ENCODE measurements at regions not wholly inside any gene's neighbourhood (a gene's known extent, or its start where the extent isn't known, plus 50 kb on each side); places are given as distances from the start of the nearest gene placed in this dataset.

DNA sequence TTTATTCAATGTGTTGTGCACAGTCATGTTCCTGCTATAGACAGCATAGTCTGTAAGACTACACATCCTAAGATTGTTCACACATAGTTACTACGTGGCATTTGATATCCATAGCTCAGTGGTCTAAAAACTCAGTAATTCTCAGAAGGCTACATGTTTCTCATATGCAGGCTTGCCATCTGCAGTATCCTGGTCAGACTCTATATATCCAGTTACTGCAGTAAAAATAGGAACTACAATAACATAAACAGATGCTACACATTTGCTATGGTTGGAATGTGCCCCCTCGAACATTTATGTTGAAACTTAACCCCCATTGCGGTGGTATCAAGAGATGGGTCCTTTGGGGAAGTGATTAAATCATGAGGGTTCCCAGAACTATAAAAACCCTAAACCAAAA lies 1377.8 kb upstream of the LRRTM3 start:
- Histone ChIP-seq H3K9me3 (ENCODE audit: insufficient read depth, low read length) (no peaks in the 10 kb centered on the region), H3K4me3 (ENCODE audit: insufficient read length, low read depth) (no peak overlapping the region), H3K36me3 (ENCODE audit: insufficient read depth, insufficient read length, low read length) (no peaks in the 10 kb centered on the region), H3K4me1 (ENCODE audit: insufficient read depth, insufficient read length) (no peaks in the 10 kb centered on the region), H3K9ac (ENCODE audit: insufficient read length, low read depth) (no peak overlapping the region), H3K27me3 (ENCODE audit: insufficient read depth, insufficient read length) (no peaks in the 10 kb centered on the region)
- TF ChIP-seq ZNF274 (IDR thresholded peaks at IDR 0.05; ENCODE audit: low read depth, low read length) (no peak), SUZ12 (IDR thresholded peaks at IDR 0.05; ENCODE audit: extremely low read depth, insufficient read depth, insufficient read length) (no peak), YY1 (IDR thresholded peaks at IDR 0.05; ENCODE audit: insufficient read depth, insufficient read length) (no peak)
- DNase-seq (ENCODE audit: low read depth, low spot score), result no peak

DNA sequence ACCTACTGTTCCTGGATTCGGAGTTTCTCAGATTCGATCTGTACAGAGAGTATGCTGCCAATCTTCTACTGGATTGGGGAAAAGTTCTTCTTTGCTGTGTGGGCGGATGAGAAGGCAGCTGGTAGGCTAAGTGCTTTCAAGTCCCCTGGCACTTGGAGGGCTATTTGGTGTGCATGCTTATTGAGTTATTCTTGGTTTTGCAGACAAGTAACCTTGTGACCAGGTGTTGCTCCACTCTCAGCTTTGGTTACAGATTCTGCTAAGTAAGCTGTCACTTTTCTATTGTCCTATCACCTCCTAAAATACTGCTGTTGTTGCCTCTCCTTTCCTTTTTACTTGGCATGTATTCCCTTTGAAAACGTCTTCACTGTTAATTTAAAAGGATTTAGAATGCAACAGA lies 1375.1 kb upstream of the LRRTM3 start:
- Histone ChIP-seq H3K4me1 (ENCODE audit: insufficient read depth, insufficient read length) (no peaks in the 10 kb centered on the region), H3K4me3 (ENCODE audit: insufficient read length, low read depth) (no peak overlapping the region), H3K36me3 (ENCODE audit: insufficient read depth, insufficient read length, low read length) (no peaks in the 10 kb centered on the region), H3K9ac (ENCODE audit: insufficient read length, low read depth) (no peak overlapping the region), H3K27me3 (ENCODE audit: insufficient read depth, insufficient read length) (no peaks in the 10 kb centered on the region), H3K9me3 (ENCODE audit: insufficient read depth, low read length) (no peaks in the 10 kb centered on the region)
- no peak for DNase-seq (ENCODE audit: low read depth, low spot score)
- no peak for TF ChIP-seq ZNF274 (IDR thresholded peaks at IDR 0.05; ENCODE audit: low read depth, low read length)
- no peak for TF ChIP-seq SUZ12 (IDR thresholded peaks at IDR 0.05; ENCODE audit: extremely low read depth, insufficient read depth, insufficient read length)
- TF ChIP-seq YY1 (IDR thresholded peaks at IDR 0.05; ENCODE audit: insufficient read depth, insufficient read length), result no peak

DNA sequence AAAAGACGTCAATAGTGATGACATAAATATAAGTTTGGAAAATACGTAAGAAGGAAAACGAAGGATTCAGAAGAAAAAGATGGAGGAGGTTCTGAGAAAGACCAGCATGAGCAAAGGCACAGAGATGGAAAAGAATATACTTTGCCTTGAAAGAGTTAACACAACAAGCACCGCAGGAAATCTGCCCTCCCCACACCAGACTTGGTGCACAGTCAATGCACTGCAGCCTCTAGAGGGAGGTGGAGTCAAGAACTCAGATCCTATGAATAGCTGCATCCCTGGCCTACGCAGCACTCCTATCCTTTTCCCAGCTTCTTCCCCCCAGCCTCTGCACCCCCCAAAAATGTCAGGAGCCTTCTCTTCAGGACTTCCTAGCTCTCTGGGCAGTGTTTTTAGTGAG lies 1370.6 kb upstream of the LRRTM3 start:
- no peaks in the 10 kb centered on the region for H3K4me1 ChIP-seq (ENCODE audit: insufficient read depth, insufficient read length)
- H3K27me3 ChIP-seq (ENCODE audit: insufficient read depth, insufficient read length), result no peaks in the 10 kb centered on the region
- no peak for DNase-seq (ENCODE audit: low read depth, low spot score)
- no peaks in the 10 kb centered on the region for H3K9me3 ChIP-seq (ENCODE audit: insufficient read depth, low read length)
- no peaks in the 10 kb centered on the region for H3K36me3 ChIP-seq (ENCODE audit: insufficient read depth, insufficient read length, low read length)
- no peak overlapping the region for H3K9ac ChIP-seq (ENCODE audit: insufficient read length, low read depth)
- TF ChIP-seq SUZ12 (IDR thresholded peaks at IDR 0.05; ENCODE audit: extremely low read depth, insufficient read depth, insufficient read length) (no peak), YY1 (IDR thresholded peaks at IDR 0.05; ENCODE audit: insufficient read depth, insufficient read length) (no peak), ZNF274 (IDR thresholded peaks at IDR 0.05; ENCODE audit: low read depth, low read length) (no peak)
- no peak overlapping the region for H3K4me3 ChIP-seq (ENCODE audit: insufficient read length, low read depth)

DNA sequence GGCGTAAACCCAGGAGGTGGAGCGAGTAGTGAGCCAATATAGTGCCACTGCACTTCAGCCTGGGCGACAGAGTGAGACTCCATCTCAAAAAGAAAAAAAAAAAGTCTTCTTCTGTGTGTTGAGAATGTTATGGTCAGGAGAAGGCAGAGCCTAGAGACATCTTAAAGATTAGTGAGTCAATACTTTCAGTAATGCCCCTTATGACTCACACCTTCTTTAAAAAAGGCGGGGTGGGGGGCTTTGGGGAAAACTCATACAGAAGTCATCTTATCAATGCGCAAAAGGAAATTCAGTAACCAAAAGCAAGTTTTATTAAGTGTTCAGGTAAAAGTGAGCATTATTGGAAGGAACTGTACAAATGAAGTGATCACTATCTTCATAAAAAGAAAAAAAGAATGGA lies 1369.8 kb upstream of the LRRTM3 start:
- Histone ChIP-seq H3K9ac (ENCODE audit: insufficient read length, low read depth) (no peak overlapping the region), H3K4me3 (ENCODE audit: insufficient read length, low read depth) (no peak overlapping the region), H3K36me3 (ENCODE audit: insufficient read depth, insufficient read length, low read length) (no peaks in the 10 kb centered on the region), H3K27me3 (ENCODE audit: insufficient read depth, insufficient read length) (no peaks in the 10 kb centered on the region), H3K9me3 (ENCODE audit: insufficient read depth, low read length) (no peaks in the 10 kb centered on the region), H3K4me1 (ENCODE audit: insufficient read depth, insufficient read length) (no peaks in the 10 kb centered on the region)
- TF ChIP-seq YY1 (IDR thresholded peaks at IDR 0.05; ENCODE audit: insufficient read depth, insufficient read length), result no peak
- no peak for TF ChIP-seq SUZ12 (IDR thresholded peaks at IDR 0.05; ENCODE audit: extremely low read depth, insufficient read depth, insufficient read length)
- TF ChIP-seq ZNF274 (IDR thresholded peaks at IDR 0.05; ENCODE audit: low read depth, low read length), result no peak
- no peak for DNase-seq (ENCODE audit: low read depth, low spot score)

DNA sequence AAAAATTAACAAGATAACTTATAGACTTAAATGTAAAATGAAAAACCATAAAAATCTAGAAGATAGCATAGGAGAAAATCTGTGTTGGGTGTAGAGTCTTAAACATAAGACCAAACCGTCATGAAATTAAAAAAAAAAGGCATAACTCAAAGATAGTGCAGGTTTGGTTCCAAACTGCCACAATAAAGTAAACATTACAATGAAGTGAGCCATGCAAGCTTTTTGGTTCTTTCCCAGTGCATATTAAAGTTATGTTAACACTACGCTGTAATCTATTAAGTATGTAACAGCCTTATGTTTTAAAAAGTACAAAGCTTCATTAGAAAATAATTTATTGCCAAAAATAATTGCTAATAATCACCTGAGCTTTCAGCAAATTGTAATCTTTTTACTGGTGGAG lies 1366.5 kb upstream of the LRRTM3 start:
- Histone ChIP-seq H3K4me3 (ENCODE audit: insufficient read length, low read depth) (no peak overlapping the region), H3K9me3 (ENCODE audit: insufficient read depth, low read length) (no peaks in the 10 kb centered on the region), H3K27me3 (ENCODE audit: insufficient read depth, insufficient read length) (no peaks in the 10 kb centered on the region), H3K4me1 (ENCODE audit: insufficient read depth, insufficient read length) (no peaks in the 10 kb centered on the region), H3K9ac (ENCODE audit: insufficient read length, low read depth) (no peak overlapping the region), H3K36me3 (ENCODE audit: insufficient read depth, insufficient read length, low read length) (no peaks in the 10 kb centered on the region)
- TF ChIP-seq YY1 (IDR thresholded peaks at IDR 0.05; ENCODE audit: insufficient read depth, insufficient read length) (no peak), SUZ12 (IDR thresholded peaks at IDR 0.05; ENCODE audit: extremely low read depth, insufficient read depth, insufficient read length) (no peak), ZNF274 (IDR thresholded peaks at IDR 0.05; ENCODE audit: low read depth, low read length) (no peak)
- DNase-seq (ENCODE audit: low read depth, low spot score), result no peak

DNA sequence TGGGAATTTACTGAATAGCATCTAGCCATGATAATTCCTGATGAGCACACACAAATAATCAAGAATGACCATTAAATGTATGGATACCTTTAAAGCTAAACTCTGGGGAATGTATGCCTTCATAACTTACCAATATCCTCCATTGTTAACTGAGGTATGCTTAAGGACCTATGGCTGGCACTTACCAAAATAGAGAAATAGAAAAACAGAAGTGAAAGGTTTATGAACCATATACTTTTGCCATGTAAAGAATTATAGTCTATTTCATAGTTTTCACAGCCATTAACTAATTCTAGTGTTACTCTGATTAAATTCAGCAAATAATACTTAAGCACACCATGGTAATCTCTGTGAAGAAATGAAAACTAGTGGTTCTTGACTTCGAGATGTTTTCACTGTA lies 1360.6 kb upstream of the LRRTM3 start:
- TF ChIP-seq SUZ12 (IDR thresholded peaks at IDR 0.05; ENCODE audit: extremely low read depth, insufficient read depth, insufficient read length) (no peak), YY1 (IDR thresholded peaks at IDR 0.05; ENCODE audit: insufficient read depth, insufficient read length) (no peak), ZNF274 (IDR thresholded peaks at IDR 0.05; ENCODE audit: low read depth, low read length) (no peak)
- no peak for DNase-seq (ENCODE audit: low read depth, low spot score)
- Histone ChIP-seq H3K9me3 (ENCODE audit: insufficient read depth, low read length) (no peaks in the 10 kb centered on the region), H3K9ac (ENCODE audit: insufficient read length, low read depth) (no peak overlapping the region), H3K4me1 (ENCODE audit: insufficient read depth, insufficient read length) (no peaks in the 10 kb centered on the region), H3K4me3 (ENCODE audit: insufficient read length, low read depth) (no peak overlapping the region), H3K27me3 (ENCODE audit: insufficient read depth, insufficient read length) (no peaks in the 10 kb centered on the region), H3K36me3 (ENCODE audit: insufficient read depth, insufficient read length, low read length) (no peaks in the 10 kb centered on the region)

DNA sequence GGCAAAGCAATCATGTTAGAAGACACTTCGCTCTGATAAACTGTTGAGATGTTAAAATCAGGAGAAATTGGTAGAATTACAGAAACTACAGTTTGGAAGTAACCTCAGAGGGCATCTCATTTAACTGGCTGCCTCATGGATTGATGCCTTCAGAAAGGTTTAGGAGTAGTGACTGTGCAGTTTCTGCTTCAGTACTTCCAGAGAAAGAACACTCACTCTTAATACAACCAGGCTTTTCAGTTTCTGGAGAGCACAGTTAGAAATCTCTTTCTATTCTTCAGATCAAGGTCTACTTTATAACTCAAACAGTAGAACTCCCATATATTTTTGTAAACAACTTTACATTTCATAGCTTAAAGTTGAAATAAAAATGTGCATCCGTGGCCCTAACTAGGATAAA lies 1358.9 kb upstream of the LRRTM3 start:
- no peak for TF ChIP-seq SUZ12 (IDR thresholded peaks at IDR 0.05; ENCODE audit: extremely low read depth, insufficient read depth, insufficient read length)
- TF ChIP-seq ZNF274 (IDR thresholded peaks at IDR 0.05; ENCODE audit: low read depth, low read length), result no peak
- no peak for TF ChIP-seq YY1 (IDR thresholded peaks at IDR 0.05; ENCODE audit: insufficient read depth, insufficient read length)
- Histone ChIP-seq H3K9me3 (ENCODE audit: insufficient read depth, low read length) (no peaks in the 10 kb centered on the region), H3K27me3 (ENCODE audit: insufficient read depth, insufficient read length) (no peaks in the 10 kb centered on the region), H3K9ac (ENCODE audit: insufficient read length, low read depth) (no peak overlapping the region), H3K4me3 (ENCODE audit: insufficient read length, low read depth) (no peak overlapping the region), H3K36me3 (ENCODE audit: insufficient read depth, insufficient read length, low read length) (no peaks in the 10 kb centered on the region), H3K4me1 (ENCODE audit: insufficient read depth, insufficient read length) (no peaks in the 10 kb centered on the region)
- no peak for DNase-seq (ENCODE audit: low read depth, low spot score)

Data from NT2/D1 (cell line).